Mammary epithelial cell (primary cell): ENCODE measurements at regions not wholly inside any gene's neighbourhood (a gene's known extent, or its start where the extent isn't known, plus 50 kb on each side); places are given as distances from the start of the nearest gene placed in this dataset.

Source experiments
- EZH2 ChIP-seq: IDR thresholded peaks from 2 replicates; pipeline ENCODE4 v1.6.1; 2012; ENCODE audit warnings: low read length, inconsistent platforms, borderline replicate concordance
- TF ChIP-seq, protein P1 (sequence below), 2 donors: IDR thresholded peaks in 1 of 2; conservative IDR thresholded peaks in 1 of 2; 2 replicates each; pipeline ENCODE4 v1.5.1; 2011 to 2012; ENCODE audit warnings: inconsistent platforms in 2 of 2, low read length in 2 of 2, mild to moderate bottlenecking in 2 of 2, control low read depth in 1 of 2, low read depth in 1 of 2; ENCODE audit not compliant: insufficient read depth in 1 of 2; ENCODE audit errors: extremely low read depth in 1 of 2

DNA sequence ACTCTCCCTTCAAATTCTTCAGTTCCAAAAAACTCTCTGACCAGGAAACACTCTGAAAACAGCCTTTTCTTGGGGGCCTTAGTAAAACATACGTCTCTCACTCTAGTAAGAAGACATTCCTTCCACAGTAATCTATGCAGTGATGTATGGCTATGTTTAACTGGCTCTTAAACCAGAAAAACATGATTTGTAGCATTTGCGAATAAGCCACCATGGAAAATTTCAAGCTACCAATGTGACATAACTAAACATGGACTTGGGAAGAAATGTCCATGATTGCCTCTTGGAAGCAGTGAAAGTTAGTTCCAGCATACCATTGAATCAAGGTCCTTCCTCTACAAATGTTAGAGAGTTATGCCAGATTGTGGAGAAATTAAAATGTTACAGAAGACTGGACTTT, 121.5 kb upstream of the ATF7IP start:
- TF ChIP-seq, protein P1, sequence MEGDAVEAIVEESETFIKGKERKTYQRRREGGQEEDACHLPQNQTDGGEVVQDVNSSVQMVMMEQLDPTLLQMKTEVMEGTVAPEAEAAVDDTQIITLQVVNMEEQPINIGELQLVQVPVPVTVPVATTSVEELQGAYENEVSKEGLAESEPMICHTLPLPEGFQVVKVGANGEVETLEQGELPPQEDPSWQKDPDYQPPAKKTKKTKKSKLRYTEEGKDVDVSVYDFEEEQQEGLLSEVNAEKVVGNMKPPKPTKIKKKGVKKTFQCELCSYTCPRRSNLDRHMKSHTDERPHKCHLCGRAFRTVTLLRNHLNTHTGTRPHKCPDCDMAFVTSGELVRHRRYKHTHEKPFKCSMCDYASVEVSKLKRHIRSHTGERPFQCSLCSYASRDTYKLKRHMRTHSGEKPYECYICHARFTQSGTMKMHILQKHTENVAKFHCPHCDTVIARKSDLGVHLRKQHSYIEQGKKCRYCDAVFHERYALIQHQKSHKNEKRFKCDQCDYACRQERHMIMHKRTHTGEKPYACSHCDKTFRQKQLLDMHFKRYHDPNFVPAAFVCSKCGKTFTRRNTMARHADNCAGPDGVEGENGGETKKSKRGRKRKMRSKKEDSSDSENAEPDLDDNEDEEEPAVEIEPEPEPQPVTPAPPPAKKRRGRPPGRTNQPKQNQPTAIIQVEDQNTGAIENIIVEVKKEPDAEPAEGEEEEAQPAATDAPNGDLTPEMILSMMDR (conservative IDR thresholded peaks at IDR 0.05 in 1 of 2, IDR thresholded peaks at IDR 0.05 in 1 of 2; ENCODE audit: extremely low read depth in 1 of 2, insufficient read depth in 1 of 2, low read depth in 1 of 2, low read length in 2 of 2), result no peak
- no peak for TF ChIP-seq EZH2
